CD4-positive, alpha-beta T cell treated with Interleukin-4 for 4 hours (primary cell): ENCODE measurements at regions not wholly inside any gene's neighbourhood (a gene's known extent, or its start where the extent isn't known, plus 50 kb on each side); places are given as distances from the start of the nearest gene placed in this dataset.
"Not testable (repeated sequence)": the region's sequence is repeated elsewhere in the genome, so short reads cannot be mapped to it uniquely, and the experiment has no call there.

Experiments used
- DNase-seq: peaks from one replicate; pipeline ENCODE4 v3.0.0-alpha.2; 2020

GRCh38 chr1:221541296-221541695 lies 200.6 kb downstream of the DUSP10 start:
- no peak for DNase-seq

GRCh38 chr1:221543529-221544120 lies 198.3 kb downstream of the DUSP10 start:
- DNase-seq = peak; percentile 16

GRCh38 chr1:221548942-221549341 lies 192.9 kb downstream of the DUSP10 start:
- no peak for DNase-seq

- DNase-seq = no peak
Observed at GRCh38 chr1:221549815-221550214, 192.1 kb downstream of the DUSP10 start.

- not testable (repeated sequence) for DNase-seq
Observed at GRCh38 chr1:221552792-221553191, 189.1 kb downstream of the DUSP10 start.

- DNase-seq = no peak
Observed at GRCh38 chr1:221555689-221556433, 186.0 kb downstream of the DUSP10 start.

GRCh38 chr1:221556435-221556834 lies 185.5 kb downstream of the DUSP10 start:
- no peak for DNase-seq

- no peak for DNase-seq
Observed at GRCh38 chr1:221557013-221557412, 184.9 kb downstream of the DUSP10 start.

GRCh38 chr1:221558396-221558795 lies 183.5 kb downstream of the DUSP10 start:
- no peak for DNase-seq

GRCh38 chr1:221559911-221560310 lies 182.0 kb downstream of the DUSP10 start:
- DNase-seq = no peak

- no peak for DNase-seq
Observed at GRCh38 chr1:221562542-221563475, 179.1 kb downstream of the DUSP10 start.

- DNase-seq = no peak
Observed at GRCh38 chr1:221563476-221563921, 178.4 kb downstream of the DUSP10 start.

GRCh38 chr1:221564891-221565290 lies 177.0 kb downstream of the DUSP10 start:
- DNase-seq = no peak

GRCh38 chr1:221565711-221566110 lies 176.2 kb downstream of the DUSP10 start:
- no peak for DNase-seq

GRCh38 chr1:221567859-221568507 lies 173.9 kb downstream of the DUSP10 start:
- DNase-seq = no peak

- no peak for DNase-seq
Observed at GRCh38 chr1:221573756-221574155, 168.1 kb downstream of the DUSP10 start.

GRCh38 chr1:221574529-221574928 lies 167.4 kb downstream of the DUSP10 start:
- DNase-seq = no peak

GRCh38 chr1:221575605-221576004 lies 166.3 kb downstream of the DUSP10 start:
- DNase-seq = no peak

- DNase-seq = no peak
Observed at GRCh38 chr1:221576268-221576667, 165.6 kb downstream of the DUSP10 start.

GRCh38 chr1:221583465-221583864 lies 158.4 kb downstream of the DUSP10 start:
- DNase-seq = no peak

- not testable (repeated sequence) for DNase-seq
Observed at GRCh38 chr1:221587013-221587412, 154.9 kb downstream of the DUSP10 start.

GRCh38 chr1:221591250-221591649 lies 150.6 kb downstream of the DUSP10 start:
- DNase-seq = not testable (repeated sequence)

GRCh38 chr1:221594576-221594975 lies 147.3 kb downstream of the DUSP10 start:
- DNase-seq = no peak
